GM12874 (cell line): ENCODE measurements at regions not wholly inside any gene's neighbourhood (a gene's known extent, or its start where the extent isn't known, plus 50 kb on each side); places are given as distances from the start of the nearest gene placed in this dataset.

ENCODE experiments used
- TF ChIP-seq, protein P1 (sequence below): IDR thresholded peaks from 2 replicates; pipeline ENCODE4 v1.5.1; 2011; ENCODE audit warnings: low read depth, mild to moderate bottlenecking, control low read depth, low read length, moderate library complexity; ENCODE audit not compliant: insufficient read depth

DNA sequence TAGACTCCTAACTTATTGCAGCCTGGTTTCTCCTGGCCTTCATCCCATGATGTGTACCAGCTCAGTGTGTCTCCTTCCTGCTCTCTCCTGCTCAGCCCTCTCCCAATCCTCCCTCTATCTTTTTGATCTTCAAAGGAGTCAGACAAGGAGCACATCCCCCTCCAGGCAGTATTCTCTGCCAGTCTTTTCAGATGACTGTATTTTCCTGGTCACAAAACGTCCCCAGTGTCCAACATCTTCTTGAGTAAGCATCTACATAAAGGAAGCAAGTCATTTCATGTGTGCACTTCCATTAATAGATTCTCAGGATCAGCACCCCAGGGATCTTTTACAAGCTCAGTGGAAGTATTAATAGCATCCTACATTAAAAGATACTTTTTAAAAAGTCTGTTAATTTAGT is 148.9 kb upstream of the THBS1 start:
- TF ChIP-seq, protein P1, sequence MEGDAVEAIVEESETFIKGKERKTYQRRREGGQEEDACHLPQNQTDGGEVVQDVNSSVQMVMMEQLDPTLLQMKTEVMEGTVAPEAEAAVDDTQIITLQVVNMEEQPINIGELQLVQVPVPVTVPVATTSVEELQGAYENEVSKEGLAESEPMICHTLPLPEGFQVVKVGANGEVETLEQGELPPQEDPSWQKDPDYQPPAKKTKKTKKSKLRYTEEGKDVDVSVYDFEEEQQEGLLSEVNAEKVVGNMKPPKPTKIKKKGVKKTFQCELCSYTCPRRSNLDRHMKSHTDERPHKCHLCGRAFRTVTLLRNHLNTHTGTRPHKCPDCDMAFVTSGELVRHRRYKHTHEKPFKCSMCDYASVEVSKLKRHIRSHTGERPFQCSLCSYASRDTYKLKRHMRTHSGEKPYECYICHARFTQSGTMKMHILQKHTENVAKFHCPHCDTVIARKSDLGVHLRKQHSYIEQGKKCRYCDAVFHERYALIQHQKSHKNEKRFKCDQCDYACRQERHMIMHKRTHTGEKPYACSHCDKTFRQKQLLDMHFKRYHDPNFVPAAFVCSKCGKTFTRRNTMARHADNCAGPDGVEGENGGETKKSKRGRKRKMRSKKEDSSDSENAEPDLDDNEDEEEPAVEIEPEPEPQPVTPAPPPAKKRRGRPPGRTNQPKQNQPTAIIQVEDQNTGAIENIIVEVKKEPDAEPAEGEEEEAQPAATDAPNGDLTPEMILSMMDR = no peak

DNA sequence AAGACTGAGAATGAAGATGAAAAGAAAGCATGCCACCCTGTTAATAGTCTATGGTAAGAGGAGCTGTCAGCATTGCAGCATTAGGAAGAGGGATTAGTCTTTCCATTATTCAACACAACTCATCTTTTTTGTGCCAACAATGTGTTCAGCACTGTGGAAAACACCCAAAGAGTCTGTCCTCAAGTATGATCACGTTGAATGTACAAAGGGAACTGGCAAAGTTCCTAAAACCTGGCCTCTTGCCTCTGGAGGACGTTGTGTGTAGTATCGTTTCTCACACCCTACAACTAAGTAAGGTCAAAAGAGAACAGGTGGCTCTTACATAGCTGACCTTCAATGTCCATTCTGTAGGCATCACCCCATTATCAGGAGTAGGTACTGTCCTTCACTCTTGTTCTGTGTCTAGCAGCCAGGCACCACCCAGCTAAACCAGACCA is 147.9 kb upstream of the THBS1 start:
- TF ChIP-seq, protein P1 = no peak

DNA sequence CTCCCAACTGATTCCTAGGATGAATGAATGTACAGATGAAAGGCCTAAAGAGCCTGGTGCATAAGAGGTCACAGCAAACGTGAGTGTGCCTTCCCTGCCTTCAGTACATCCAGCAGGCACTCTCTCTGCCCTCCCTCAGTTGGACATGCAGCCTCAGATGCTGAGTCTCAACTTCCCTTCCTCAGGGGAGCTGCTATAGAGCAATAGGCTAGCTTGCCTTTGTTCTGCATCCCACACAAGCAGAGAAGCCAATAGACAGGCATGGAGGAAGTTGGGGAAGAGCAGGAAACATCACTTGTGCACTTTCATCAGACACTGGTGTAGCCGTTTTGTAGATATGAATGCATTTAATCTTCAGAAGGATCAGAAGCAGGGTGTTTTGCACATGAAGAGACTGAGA is 147.5 kb upstream of the THBS1 start:
- TF ChIP-seq, protein P1 = no peak

DNA sequence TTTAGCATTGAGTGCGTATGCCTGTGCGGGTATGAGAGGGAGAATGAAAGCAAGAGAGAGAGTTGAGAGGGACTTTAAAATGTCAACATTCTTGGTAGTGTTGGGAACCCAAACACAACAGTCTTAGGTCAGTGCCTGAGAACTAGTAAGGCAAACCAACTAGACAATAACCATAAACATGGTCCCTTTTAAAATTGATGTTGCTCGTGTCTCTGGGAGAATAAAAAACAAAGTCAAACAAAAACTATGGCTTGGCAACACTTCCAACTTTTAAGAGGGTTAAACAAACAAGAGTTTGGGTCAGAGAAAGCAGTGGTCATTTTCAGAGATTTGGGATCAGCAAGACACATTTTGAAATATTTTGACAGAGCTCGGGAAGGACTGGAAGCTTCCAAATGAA is 146.7 kb upstream of the THBS1 start:
- TF ChIP-seq, protein P1 = no peak

DNA sequence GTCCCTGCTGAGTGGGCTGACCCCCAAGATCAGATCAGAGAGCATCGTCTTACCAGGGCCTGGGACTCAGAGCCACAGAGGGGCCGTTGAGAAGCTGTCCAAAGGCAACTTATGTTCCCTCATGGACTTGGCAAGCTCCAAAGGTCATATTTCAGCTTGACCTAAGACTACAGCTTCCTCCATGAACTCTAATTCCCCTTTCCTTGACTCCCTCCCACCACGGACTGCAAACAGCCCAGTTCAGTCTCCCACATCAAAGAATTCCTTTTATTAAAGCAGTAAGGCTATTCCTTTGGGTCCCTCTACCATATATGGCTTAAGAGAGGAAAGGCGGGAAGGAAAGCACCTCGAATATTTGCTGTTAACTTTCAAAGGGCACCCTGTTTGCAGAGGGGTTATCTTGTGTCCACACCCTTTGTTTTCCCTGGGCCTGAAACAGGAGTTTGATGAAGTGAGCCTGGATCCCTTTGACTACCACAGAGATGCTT is 146.1 kb upstream of the THBS1 start:
- TF ChIP-seq, protein P1 = no peak

DNA sequence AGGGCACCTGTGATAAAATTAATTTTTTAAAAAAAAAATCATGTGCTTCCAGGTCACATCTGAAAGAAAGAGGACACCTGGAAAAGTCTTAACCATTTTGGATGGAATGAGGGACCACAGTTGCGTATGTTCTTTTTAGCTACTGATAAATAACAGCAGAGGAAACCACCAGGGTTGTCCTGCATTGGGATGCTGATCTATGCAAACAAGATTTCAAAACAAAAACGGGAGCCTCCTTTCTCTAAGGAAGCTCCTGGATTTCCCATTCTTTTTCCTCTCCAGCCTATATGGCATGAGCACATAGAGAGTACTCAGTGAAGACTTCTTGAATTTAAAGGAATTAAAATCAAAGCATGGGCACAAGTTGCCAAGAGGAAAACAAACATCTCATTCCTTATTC is 145.6 kb upstream of the THBS1 start:
- TF ChIP-seq, protein P1 = no peak

DNA sequence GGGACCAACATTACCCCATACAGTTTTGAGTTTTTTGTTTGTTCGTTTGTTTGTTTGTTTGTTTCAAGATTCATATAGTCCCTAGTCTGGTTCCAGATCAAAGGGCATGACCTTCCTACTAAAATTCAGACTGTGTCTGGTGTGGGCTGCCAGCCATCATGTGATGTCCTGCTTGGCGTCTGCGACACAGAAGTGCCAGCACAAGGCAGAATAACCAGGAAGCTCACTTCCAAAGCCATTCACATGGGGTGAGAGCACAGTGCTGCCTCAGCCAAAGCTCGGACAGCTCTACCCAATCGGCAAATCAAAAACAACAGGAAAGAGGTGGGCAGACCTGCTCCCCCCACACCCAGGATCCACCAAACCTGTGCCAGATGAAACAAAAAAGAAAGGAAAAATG is 142.6 kb upstream of the THBS1 start:
- TF ChIP-seq, protein P1 = no peak
